GM12878 (cell line): ENCODE measurements at regions not wholly inside any gene's neighbourhood (a gene's known extent, or its start where the extent isn't known, plus 50 kb on each side); places are given as distances from the start of the nearest gene placed in this dataset.

Experiments used
- ATAC-seq: fragments of 200-7000 bp; cut with Tn5 transposase; 3 replicates; pipeline ENCODE4 v1.9.1; 2020; ENCODE audit warnings: mild to moderate bottlenecking, moderate library complexity
- BruUV-seq: library from RNA; stranded (reverse); fragments of 400-500 nt; replicated peaks from 2 replicates; lab custom pipeline; 2021; lab: Mats Ljungman, UMichigan
- CTCF ChIA-PET: fragments of 300-600 bp; sonication (Branson Sonifier 250); formaldehyde crosslinking; extraction: SDS; loops from one replicate; lab custom pipeline; 2021; ENCODE audit warnings: inconsistent platforms; lab: Yijun Ruan, JAX
- POLR2A ChIA-PET: fragments of 350-600 bp; formaldehyde crosslinking; extraction: SDS; loops from one replicate; lab custom pipeline; 2021; ENCODE audit warnings: inconsistent platforms; lab: Charles Lee
- RAD21 ChIA-PET: fragments of 300-600 bp; sonication (Branson Sonifier 250); formaldehyde crosslinking; loops from one replicate; lab custom pipeline; 2023; ENCODE audit warnings: antibody characterized with exemption; ENCODE audit not compliant: unreplicated experiment; lab: Charles Lee
- SMC1A ChIA-PET: fragments of 300-600 bp; sonication (Branson Sonifier 250); formaldehyde crosslinking; loops from one replicate; lab custom pipeline; 2023; ENCODE audit not compliant: unreplicated experiment, uncharacterized antibody; lab: Charles Lee
- DNase-seq: peaks from one replicate; pipeline ENCODE4 v3.0.0-alpha.2; 2011; ENCODE audit warnings: low read depth, low spot score
- FAIRE-seq: peaks from 3 replicates; lab custom pipeline; 2011; peaks lifted over from hg19 to GRCh38; lab: Jason Lieb, UNC
- H2AFZ ChIP-seq: 2 replicates; pipeline ENCODE4 v1.6.0; 2011; ENCODE audit warnings: low read depth, low read length, control low read depth; ENCODE audit not compliant: control insufficient read depth
- H3K27ac ChIP-seq: 2 replicates; pipeline ENCODE4 v1.5.1; 2011; ENCODE audit warnings: control low read depth; ENCODE audit not compliant: control insufficient read depth, insufficient read depth
- H3K27me3 ChIP-seq, 2 experiments: replicated peaks in 1 of 2; 2 replicates each; pipeline versions ENCODE4 v1.6.0 to v1.6.1; 2011; ENCODE audit warnings: low read length in 1 of 2; ENCODE audit not compliant: control insufficient read depth in 2 of 2, insufficient read depth in 2 of 2
- H3K36me3 ChIP-seq, 2 experiments: 2 replicates each; pipeline ENCODE4 v1.5.1; 2011; ENCODE audit warnings: low read length in 1 of 2; ENCODE audit not compliant: control insufficient read depth in 2 of 2, insufficient read depth in 2 of 2
- H3K4me1 ChIP-seq: 2 replicates; pipeline ENCODE4 v1.6.1; 2011; ENCODE audit warnings: mild to moderate bottlenecking, low read length, moderate library complexity, mixed read lengths; ENCODE audit not compliant: control insufficient read depth, insufficient read depth
- H3K4me2 ChIP-seq: 2 replicates; pipeline ENCODE4 v1.6.0; 2011; ENCODE audit warnings: control low read depth; ENCODE audit not compliant: control insufficient read depth, insufficient read depth
- H3K4me3 ChIP-seq: fragments of 200-600 bp; sonication (generic); 2 replicates; pipeline ENCODE4 v1.5.1; 2016
- H3K79me2 ChIP-seq: 2 replicates; pipeline ENCODE4 v1.6.0; 2011; ENCODE audit warnings: low read length; ENCODE audit not compliant: control insufficient read depth, insufficient read depth
- H3K9ac ChIP-seq: 2 replicates; pipeline ENCODE4 v1.8.0; 2011; ENCODE audit warnings: low read length, control low read depth, mixed read lengths; ENCODE audit not compliant: control insufficient read depth, insufficient read depth
- H3K9me3 ChIP-seq: replicated peaks from 3 replicates; pipeline ENCODE4 v1.5.1; 2011; ENCODE audit warnings: mild to moderate bottlenecking, low read length; ENCODE audit not compliant: control insufficient read depth, insufficient read depth
- H4K20me1 ChIP-seq: 2 replicates; pipeline ENCODE4 v1.6.0; 2011; ENCODE audit not compliant: control insufficient read depth, insufficient read depth
- BMI1 ChIP-seq: fragments of 450-650 bp; IDR thresholded peaks from 2 replicates; pipeline ENCODE4 v1.6.1; 2016; ENCODE audit warnings: mild to moderate bottlenecking, moderate library complexity, borderline replicate concordance
- BRCA1 ChIP-seq: IDR thresholded peaks from 2 replicates; pipeline ENCODE4 v1.6.1; 2011; ENCODE audit warnings: low read depth, low read length, improper control_type of control experiment
- CREM ChIP-seq: IDR thresholded peaks from 2 replicates; pipeline ENCODE4 v1.6.1; 2014; ENCODE audit warnings: antibody characterized with exemption, low read depth
- GATAD2B ChIP-seq: fragments of 450-650 bp; conservative IDR thresholded peaks from 2 replicates; pipeline ENCODE4 v1.6.1; 2017; ENCODE audit warnings: low read depth, mild to moderate bottlenecking, moderate library complexity
- JUND ChIP-seq: IDR thresholded peaks from 2 replicates; pipeline ENCODE4 v1.6.1; 2012; ENCODE audit warnings: low read depth, mild to moderate bottlenecking, low read length, improper control_type of control experiment, moderate library complexity
- LARP7 ChIP-seq: fragments of 450-650 bp; IDR thresholded peaks from 2 replicates; pipeline ENCODE4 v1.6.1; 2017; ENCODE audit warnings: mild to moderate bottlenecking
- NFXL1 ChIP-seq: fragments of 450-650 bp; IDR thresholded peaks from 2 replicates; pipeline ENCODE4 v1.6.1; 2017; ENCODE audit warnings: antibody characterized with exemption, mild to moderate bottlenecking, borderline replicate concordance
- RFX5 ChIP-seq: IDR thresholded peaks from 2 replicates; pipeline ENCODE4 v1.6.1; 2011; ENCODE audit warnings: low read depth, low read length, improper control_type of control experiment
- SMARCA5 ChIP-seq: fragments of 450-650 bp; IDR thresholded peaks from 2 replicates; pipeline ENCODE4 v1.6.1; 2017; ENCODE audit warnings: mild to moderate bottlenecking
- SUZ12 ChIP-seq: fragments of 200-600 bp; sonication (generic); IDR thresholded peaks from one replicate; pipeline ENCODE4 v1.6.1; 2018; ENCODE audit warnings: antibody characterized with exemption, mild to moderate bottlenecking; ENCODE audit not compliant: unreplicated experiment
- WGBS: methylation state at CpG from one replicate; pipeline ENCODE4 v1.1.6; 2016; ENCODE audit warnings: low lambda C conversion rate; ENCODE audit not compliant: insufficient replicate concordance, insufficient coverage; ENCODE audit errors: missing lambda C conversion rate; 5-methylcytosine and 5-hydroxymethylcytosine counted together
- in situ Hi-C: fragments of 300-500 bp; cut with MboI; formaldehyde crosslinking; loops from 9 replicates; pipeline ENCODE4 v1.14.3; 2018; ENCODE audit warnings: mixed read lengths
- intact Hi-C: fragments of 100-400 bp; cut with micrococcal nuclease; formaldehyde crosslinking; loops from one replicate; pipeline ENCODE4 v1.14.2; 2022; ENCODE audit not compliant: unreplicated experiment
- TF ChIP-seq, protein P1 (sequence below): fragments of 450-650 bp; IDR thresholded peaks from 2 replicates; pipeline ENCODE4 v1.6.1; 2017; ENCODE audit warnings: low read depth, mild to moderate bottlenecking, moderate library complexity
- TF ChIP-seq, protein P2 (sequence below): fragments of 450-650 bp; formaldehyde crosslinking; IDR thresholded peaks from 2 replicates; pipeline ENCODE4 v1.4.0; 2022; ENCODE audit warnings: mild to moderate bottlenecking, moderate library complexity
- TF ChIP-seq, protein P3 (sequence below): IDR thresholded peaks from 2 replicates; pipeline ENCODE4 v1.6.1; 2012; ENCODE audit warnings: low read depth, low read length, improper control_type of control experiment

DNA sequence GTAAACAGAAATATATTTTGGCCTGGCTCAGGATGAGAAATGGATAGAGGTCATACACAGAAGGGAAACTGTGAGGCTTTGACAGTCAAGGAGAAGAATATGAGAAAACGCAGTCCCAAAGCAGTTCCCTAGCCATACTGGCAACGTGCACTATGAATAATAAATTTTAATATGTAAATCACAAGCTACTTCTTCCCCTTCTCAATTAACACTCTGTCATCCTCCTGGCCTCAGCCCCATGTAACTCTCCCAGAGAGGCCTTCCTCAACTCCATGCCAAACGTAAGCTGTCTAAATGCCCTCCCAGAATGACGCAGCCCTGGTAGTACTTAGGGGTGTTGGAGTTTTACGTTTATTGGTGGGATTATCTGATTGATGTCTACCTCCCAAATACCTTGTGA is 732.6 kb downstream of the LIG4 start:
- Histone ChIP-seq H3K36me3 (no peaks in the 10 kb centered on the region), H3K79me2 (no peaks in the 10 kb centered on the region), H3K27ac (no peak overlapping the region), H3K4me3 (no peak overlapping the region), H3K9ac (no peak overlapping the region), H4K20me1 (no peaks in the 10 kb centered on the region), H3K4me2 (no peak overlapping the region), H3K27me3 (no peaks in the 10 kb centered on the region), H3K9me3 (no peaks in the 10 kb centered on the region), H3K4me1 (no peaks in the 10 kb centered on the region), H2AFZ (no peak overlapping the region)
- ChIA-PET CTCF (no interaction called here), POLR2A (no interaction called here), RAD21 (no interaction called here), SMC1A (interaction anchor here (1.0 to 1.5 kb wide), 2 partner anchors 13 to 25 kb away, joined by 3 to 4 read pairs; no protein-coding TSS in a partner anchor)
- no peak for ATAC-seq
- intact Hi-C loops (loop anchor here (5.0 kb wide), 1 partner anchor 350 kb away; no protein-coding TSS in a partner anchor), in situ Hi-C loops (no loop called here)
- FAIRE-seq: no peak
- 10% methylated on average over 5 of the region's 5 CpGs for WGBS
- no peak for TF ChIP-seq NFXL1
- TF ChIP-seq LARP7: no peak
- TF ChIP-seq CREM: no peak
- TF ChIP-seq, protein P1, sequence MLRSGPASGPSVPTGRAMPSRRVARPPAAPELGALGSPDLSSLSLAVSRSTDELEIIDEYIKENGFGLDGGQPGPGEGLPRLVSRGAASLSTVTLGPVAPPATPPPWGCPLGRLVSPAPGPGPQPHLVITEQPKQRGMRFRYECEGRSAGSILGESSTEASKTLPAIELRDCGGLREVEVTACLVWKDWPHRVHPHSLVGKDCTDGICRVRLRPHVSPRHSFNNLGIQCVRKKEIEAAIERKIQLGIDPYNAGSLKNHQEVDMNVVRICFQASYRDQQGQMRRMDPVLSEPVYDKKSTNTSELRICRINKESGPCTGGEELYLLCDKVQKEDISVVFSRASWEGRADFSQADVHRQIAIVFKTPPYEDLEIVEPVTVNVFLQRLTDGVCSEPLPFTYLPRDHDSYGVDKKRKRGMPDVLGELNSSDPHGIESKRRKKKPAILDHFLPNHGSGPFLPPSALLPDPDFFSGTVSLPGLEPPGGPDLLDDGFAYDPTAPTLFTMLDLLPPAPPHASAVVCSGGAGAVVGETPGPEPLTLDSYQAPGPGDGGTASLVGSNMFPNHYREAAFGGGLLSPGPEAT: no peak
- no peak for TF ChIP-seq BRCA1
- TF ChIP-seq JUND: no peak
- TF ChIP-seq SMARCA5: no peak
- no peak for TF ChIP-seq GATAD2B
- no peak for TF ChIP-seq BMI1
- TF ChIP-seq, protein P2, sequence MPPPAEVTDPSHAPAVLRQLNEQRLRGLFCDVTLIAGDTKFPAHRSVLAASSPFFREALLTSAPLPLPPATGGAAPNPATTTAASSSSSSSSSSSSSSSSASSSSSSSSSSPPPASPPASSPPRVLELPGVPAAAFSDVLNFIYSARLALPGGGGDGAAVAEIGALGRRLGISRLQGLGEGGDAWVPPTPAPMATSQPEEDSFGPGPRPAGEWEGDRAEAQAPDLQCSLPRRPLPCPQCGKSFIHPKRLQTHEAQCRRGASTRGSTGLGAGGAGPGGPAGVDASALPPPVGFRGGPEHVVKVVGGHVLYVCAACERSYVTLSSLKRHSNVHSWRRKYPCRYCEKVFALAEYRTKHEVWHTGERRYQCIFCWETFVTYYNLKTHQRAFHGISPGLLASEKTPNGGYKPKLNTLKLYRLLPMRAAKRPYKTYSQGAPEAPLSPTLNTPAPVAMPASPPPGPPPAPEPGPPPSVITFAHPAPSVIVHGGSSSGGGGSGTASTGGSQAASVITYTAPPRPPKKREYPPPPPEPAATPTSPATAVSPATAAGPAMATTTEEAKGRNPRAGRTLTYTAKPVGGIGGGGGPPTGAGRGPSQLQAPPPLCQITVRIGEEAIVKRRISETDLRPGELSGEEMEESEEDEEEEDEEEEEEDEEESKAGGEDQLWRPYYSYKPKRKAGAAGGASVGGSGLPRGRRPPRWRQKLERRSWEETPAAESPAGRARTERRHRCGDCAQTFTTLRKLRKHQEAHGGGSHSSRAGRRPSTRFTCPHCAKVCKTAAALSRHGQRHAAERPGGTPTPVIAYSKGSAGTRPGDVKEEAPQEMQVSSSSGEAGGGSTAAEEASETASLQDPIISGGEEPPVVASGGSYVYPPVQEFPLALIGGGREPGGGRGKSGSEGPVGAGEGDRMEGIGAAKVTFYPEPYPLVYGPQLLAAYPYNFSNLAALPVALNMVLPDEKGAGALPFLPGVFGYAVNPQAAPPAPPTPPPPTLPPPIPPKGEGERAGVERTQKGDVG: no peak
- TF ChIP-seq, protein P3, sequence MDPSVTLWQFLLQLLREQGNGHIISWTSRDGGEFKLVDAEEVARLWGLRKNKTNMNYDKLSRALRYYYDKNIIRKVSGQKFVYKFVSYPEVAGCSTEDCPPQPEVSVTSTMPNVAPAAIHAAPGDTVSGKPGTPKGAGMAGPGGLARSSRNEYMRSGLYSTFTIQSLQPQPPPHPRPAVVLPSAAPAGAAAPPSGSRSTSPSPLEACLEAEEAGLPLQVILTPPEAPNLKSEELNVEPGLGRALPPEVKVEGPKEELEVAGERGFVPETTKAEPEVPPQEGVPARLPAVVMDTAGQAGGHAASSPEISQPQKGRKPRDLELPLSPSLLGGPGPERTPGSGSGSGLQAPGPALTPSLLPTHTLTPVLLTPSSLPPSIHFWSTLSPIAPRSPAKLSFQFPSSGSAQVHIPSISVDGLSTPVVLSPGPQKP: no peak
- no peak for TF ChIP-seq RFX5
- TF ChIP-seq SUZ12: no peak
- no TSS peak for BruUV-seq
- DNase-seq: no peak
